Effector CD4-positive, alpha-beta T cell (primary cell): ENCODE measurements at regions not wholly inside any gene's neighbourhood (a gene's known extent, or its start where the extent isn't known, plus 50 kb on each side); places are given as distances from the start of the nearest gene placed in this dataset.

ENCODE experiments used
- DNase-seq: peaks from one replicate; pipeline ENCODE4 v3.0.0-alpha.2; 2020

DNA sequence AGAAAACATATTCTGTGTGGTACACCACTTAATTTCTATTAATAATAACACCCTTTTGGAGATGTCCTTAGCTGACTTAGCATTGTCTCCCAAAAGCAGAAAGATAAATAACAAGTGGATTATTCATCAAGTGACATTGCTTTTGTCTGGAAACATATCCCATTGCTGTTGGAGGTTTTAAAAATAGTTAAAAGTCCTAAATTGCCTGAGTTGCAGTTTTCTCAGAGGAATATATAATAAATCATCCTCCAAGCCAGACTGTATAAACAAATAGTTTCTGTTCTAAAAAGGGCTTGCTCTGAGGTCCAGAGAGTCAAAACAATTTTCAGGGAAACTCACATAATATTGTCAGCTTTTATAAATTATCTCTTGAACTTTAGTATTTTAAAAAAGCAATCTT is 60.4 kb upstream of the CD96 start:
- no peak for DNase-seq

DNA sequence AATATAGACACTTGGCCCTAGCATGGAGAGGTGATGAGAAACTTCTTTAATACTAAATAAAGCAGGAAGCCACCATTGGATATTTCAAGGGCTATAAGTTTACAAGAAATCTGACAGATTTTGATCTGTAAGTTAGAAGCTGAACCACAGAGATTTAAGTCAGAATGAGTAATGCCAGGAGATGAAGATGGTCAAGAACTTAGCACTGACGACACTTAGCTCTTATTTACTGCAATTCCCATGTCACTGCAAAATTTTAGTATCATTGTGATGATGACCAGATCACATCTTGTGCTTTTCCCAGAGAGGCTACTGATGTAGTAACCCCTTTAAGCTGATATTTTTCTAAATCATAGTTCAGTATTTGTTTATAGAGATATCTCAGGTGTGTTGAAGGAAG is 59.4 kb upstream of the CD96 start:
- no peak for DNase-seq

DNA sequence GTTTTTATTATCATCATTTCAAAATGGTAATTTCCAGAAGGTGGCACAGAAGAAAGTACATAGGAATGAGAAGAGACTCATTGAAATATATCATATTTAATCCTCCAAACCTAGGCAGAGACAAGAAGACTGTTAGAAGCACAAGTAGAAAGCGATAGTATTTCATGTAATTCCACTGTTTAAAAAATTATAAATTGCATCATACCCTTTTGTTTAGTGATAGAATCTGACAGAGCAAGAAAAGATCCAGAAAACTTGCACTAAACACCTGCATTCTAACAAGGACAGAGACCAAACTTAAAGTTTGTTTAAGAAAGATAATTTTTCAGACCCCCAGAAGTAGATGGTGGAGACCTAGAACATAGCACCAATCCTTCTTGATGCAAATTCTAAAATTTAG is 56.9 kb upstream of the CD96 start:
- DNase-seq: no peak
